ENCODE measurements at regions not wholly inside any gene's neighbourhood (a gene's known extent, or its start where the extent isn't known, plus 50 kb on each side); places are given as distances from the start of the nearest gene placed in this dataset.

DNA sequence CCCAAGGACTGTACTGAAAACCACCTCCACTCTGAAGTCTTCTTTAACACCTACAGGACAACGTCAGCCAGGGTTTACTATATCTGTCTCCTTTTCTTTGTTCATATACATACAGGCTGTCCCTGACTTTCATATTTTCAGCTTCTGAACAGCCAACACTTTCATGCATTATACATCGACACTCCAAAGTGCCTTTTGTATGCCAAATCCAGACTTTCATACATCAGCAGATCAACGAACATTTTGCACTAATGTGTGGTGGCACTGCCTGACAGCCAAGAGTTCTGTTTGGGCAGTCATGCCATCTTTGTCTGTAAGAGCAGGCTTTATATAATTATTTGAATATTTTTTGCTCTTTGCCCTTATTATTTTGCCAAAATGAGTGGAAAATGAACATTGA is 487.4 kb downstream of the CETN3 start (continued):
- TF ChIP-seq RAD21 (IDR thresholded peaks at IDR 0.05 in 1 of 2, conservative IDR thresholded peaks at IDR 0.05 in 1 of 2; ENCODE audit: low read depth in 2 of 2, low read length in 2 of 2) (no peak), NANOG (IDR thresholded peaks at IDR 0.05; ENCODE audit: insufficient read depth, low read depth, low read length, poor library complexity, severe bottlenecking) (no peak), SAP30 (IDR thresholded peaks at IDR 0.05; ENCODE audit: insufficient read depth, insufficient replicate concordance, low read length) (no peak), SIN3A (conservative IDR thresholded peaks at IDR 0.05 in 1 of 2, IDR thresholded peaks at IDR 0.05 in 1 of 2; ENCODE audit: low read depth in 1 of 2, low read length in 2 of 2) (no peak), BACH1 (IDR thresholded peaks at IDR 0.05; ENCODE audit: low read length) (no peak), JUND (IDR thresholded peaks at IDR 0.05; ENCODE audit: low read length) (no peak), CREB1 (IDR thresholded peaks at IDR 0.05) (no peak)
